HG03060 (cell line): ENCODE measurements at regions not wholly inside any gene's neighbourhood (a gene's known extent, or its start where the extent isn't known, plus 50 kb on each side); places are given as distances from the start of the nearest gene placed in this dataset.
"Not testable (repeated sequence)": the region's sequence is repeated elsewhere in the genome, so short reads cannot be mapped to it uniquely, and the experiment has no call there.

Source experiments
- ATAC-seq: cut with Tn5 transposase; IDR thresholded peaks from one replicate; pipeline ENCODE4 v1.9.1; 2021; ENCODE audit warnings: low read depth, moderate number of reproducible peaks; ENCODE audit not compliant: unreplicated experiment

- no peak for ATAC-seq
These were observed 100.3 kb upstream of the ADAMTS5 start for GRCh38 chr21:27067226-27067625.

- no peak for ATAC-seq
These were observed 95.6 kb upstream of the ADAMTS5 start for GRCh38 chr21:27062443-27062842.

GRCh38 chr21:27061770-27062169, 94.9 kb upstream of the ADAMTS5 start:
- ATAC-seq = no peak

- ATAC-seq = no peak
These were observed 93.3 kb upstream of the ADAMTS5 start for GRCh38 chr21:27060190-27060589.

GRCh38 chr21:27058673-27059605, 92.1 kb upstream of the ADAMTS5 start:
- no peak for ATAC-seq

GRCh38 chr21:27057997-27058396, 91.1 kb upstream of the ADAMTS5 start:
- no peak for ATAC-seq

GRCh38 chr21:27047658-27048314, 80.9 kb upstream of the ADAMTS5 start:
- ATAC-seq = no peak

- no peak for ATAC-seq
These were observed 80.4 kb upstream of the ADAMTS5 start for GRCh38 chr21:27047283-27047657.

GRCh38 chr21:27045281-27045985, 78.5 kb upstream of the ADAMTS5 start:
- no peak for ATAC-seq

- ATAC-seq = no peak
These were observed 76.5 kb upstream of the ADAMTS5 start for GRCh38 chr21:27043377-27043776.

GRCh38 chr21:27040738-27041469, 74.0 kb upstream of the ADAMTS5 start:
- ATAC-seq = no peak

- ATAC-seq = no peak
These were observed 69.9 kb upstream of the ADAMTS5 start for GRCh38 chr21:27036736-27037301.

- no peak for ATAC-seq
These were observed 68.9 kb upstream of the ADAMTS5 start for GRCh38 chr21:27035791-27036190.

- no peak for ATAC-seq
These were observed 67.9 kb upstream of the ADAMTS5 start for GRCh38 chr21:27034796-27035195.

- ATAC-seq = no peak
These were observed 66.6 kb upstream of the ADAMTS5 start for GRCh38 chr21:27033471-27033870.

GRCh38 chr21:27026501-27026900, 59.6 kb upstream of the ADAMTS5 start:
- ATAC-seq = no peak

GRCh38 chr21:27025708-27026107, 58.8 kb upstream of the ADAMTS5 start:
- not testable (repeated sequence) for ATAC-seq

- ATAC-seq = no peak
These were observed 58.1 kb upstream of the ADAMTS5 start for GRCh38 chr21:27024971-27025370.

- ATAC-seq = no peak
These were observed 57.4 kb upstream of the ADAMTS5 start for GRCh38 chr21:27024301-27024700.

- ATAC-seq = no peak
These were observed 56.3 kb upstream of the ADAMTS5 start for GRCh38 chr21:27023186-27023585.
